GM12878 (cell line): ENCODE measurements at regions not wholly inside any gene's neighbourhood (a gene's known extent, or its start where the extent isn't known, plus 50 kb on each side); places are given as distances from the start of the nearest gene placed in this dataset.

ENCODE experiments used
- BACH1 ChIP-seq: fragments of 450-650 bp; IDR thresholded peaks from 2 replicates; pipeline ENCODE4 v1.6.1; 2017; ENCODE audit warnings: mild to moderate bottlenecking, borderline replicate concordance
- CBFB ChIP-seq: IDR thresholded peaks from 2 replicates; pipeline ENCODE4 v1.6.1; 2016; ENCODE audit warnings: antibody characterized with exemption, low read depth
- CHD1 ChIP-seq: IDR thresholded peaks from 2 replicates; pipeline ENCODE4 v1.6.1; 2012; ENCODE audit warnings: low read depth, low read length, improper control_type of control experiment
- TF ChIP-seq, protein P1 (sequence below), 3 experiments: IDR thresholded peaks in 2 of 3; conservative IDR thresholded peaks in 1 of 3; 2 replicates each; pipeline ENCODE4 v1.5.1; 2011; ENCODE audit warnings: low read depth in 3 of 3, low read length in 3 of 3, mild to moderate bottlenecking in 3 of 3, control low read depth in 2 of 3, moderate library complexity in 2 of 3, inconsistent platforms in 1 of 3, mixed read lengths in 1 of 3; ENCODE audit not compliant: control insufficient read depth in 2 of 3, insufficient read depth in 1 of 3; ENCODE audit errors: extremely low read depth in 1 of 3
- TF ChIP-seq, protein P2 (sequence below): IDR thresholded peaks from 2 replicates; pipeline ENCODE4 v1.6.1; 2012; ENCODE audit warnings: low read depth, low read length, improper control_type of control experiment

DNA sequence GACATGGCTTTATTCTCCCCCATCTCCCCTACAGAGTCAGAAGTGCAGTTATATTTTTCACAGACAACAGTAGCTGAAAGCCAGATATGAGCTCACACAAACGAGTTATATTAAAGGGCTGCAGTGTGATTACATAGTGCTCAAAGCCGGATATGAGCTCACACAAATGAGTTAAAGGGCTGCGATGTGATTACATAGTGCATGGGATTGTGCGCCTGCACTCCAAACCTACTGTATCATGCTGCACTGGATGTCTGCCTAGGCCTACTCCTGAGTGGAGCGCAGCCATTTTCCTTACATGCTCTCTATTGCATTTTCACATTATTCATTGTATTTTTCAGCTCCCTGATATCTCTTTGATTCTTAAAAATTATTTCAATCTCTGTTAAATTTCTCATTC, 414.6 kb upstream of the LARGE1 start:
- TF ChIP-seq, protein P1, sequence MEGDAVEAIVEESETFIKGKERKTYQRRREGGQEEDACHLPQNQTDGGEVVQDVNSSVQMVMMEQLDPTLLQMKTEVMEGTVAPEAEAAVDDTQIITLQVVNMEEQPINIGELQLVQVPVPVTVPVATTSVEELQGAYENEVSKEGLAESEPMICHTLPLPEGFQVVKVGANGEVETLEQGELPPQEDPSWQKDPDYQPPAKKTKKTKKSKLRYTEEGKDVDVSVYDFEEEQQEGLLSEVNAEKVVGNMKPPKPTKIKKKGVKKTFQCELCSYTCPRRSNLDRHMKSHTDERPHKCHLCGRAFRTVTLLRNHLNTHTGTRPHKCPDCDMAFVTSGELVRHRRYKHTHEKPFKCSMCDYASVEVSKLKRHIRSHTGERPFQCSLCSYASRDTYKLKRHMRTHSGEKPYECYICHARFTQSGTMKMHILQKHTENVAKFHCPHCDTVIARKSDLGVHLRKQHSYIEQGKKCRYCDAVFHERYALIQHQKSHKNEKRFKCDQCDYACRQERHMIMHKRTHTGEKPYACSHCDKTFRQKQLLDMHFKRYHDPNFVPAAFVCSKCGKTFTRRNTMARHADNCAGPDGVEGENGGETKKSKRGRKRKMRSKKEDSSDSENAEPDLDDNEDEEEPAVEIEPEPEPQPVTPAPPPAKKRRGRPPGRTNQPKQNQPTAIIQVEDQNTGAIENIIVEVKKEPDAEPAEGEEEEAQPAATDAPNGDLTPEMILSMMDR (IDR thresholded peaks at IDR 0.05 in 2 of 3, conservative IDR thresholded peaks at IDR 0.05 in 1 of 3; ENCODE audit: control insufficient read depth in 2 of 3, extremely low read depth in 1 of 3, insufficient read depth in 1 of 3, low read depth in 3 of 3, low read length in 3 of 3), result no peak
- no peak for TF ChIP-seq CHD1
- no peak for TF ChIP-seq CBFB
- no peak for TF ChIP-seq BACH1
- TF ChIP-seq, protein P2, sequence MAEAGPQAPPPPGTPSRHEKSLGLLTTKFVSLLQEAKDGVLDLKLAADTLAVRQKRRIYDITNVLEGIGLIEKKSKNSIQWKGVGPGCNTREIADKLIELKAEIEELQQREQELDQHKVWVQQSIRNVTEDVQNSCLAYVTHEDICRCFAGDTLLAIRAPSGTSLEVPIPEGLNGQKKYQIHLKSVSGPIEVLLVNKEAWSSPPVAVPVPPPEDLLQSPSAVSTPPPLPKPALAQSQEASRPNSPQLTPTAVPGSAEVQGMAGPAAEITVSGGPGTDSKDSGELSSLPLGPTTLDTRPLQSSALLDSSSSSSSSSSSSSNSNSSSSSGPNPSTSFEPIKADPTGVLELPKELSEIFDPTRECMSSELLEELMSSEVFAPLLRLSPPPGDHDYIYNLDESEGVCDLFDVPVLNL, result no peak
